AG08396 (cell line): ENCODE measurements at regions not wholly inside any gene's neighbourhood (a gene's known extent, or its start where the extent isn't known, plus 50 kb on each side); places are given as distances from the start of the nearest gene placed in this dataset.
A peak's percentile ranks its signal among the peaks of the same experiment; 100 is the strongest.
"Not testable (repeated sequence)": the region's sequence is repeated elsewhere in the genome, so short reads cannot be mapped to it uniquely, and the experiment has no call there.

Source experiments
- DNase-seq: peaks from one replicate; pipeline ENCODE4 v3.0.0; 2012; ENCODE audit warnings: low spot score, mixed read lengths

GRCh38 chr5:145105384-145105783, 729.8 kb downstream of the PRELID2 start:
- no peak for DNase-seq

- DNase-seq: no peak
These were observed 731.0 kb downstream of the PRELID2 start for GRCh38 chr5:145104106-145104505.

- DNase-seq: no peak
These were observed 733.9 kb downstream of the PRELID2 start for GRCh38 chr5:145101246-145101645.

GRCh38 chr5:145090115-145090514, 745.0 kb downstream of the PRELID2 start:
- DNase-seq: no peak

- DNase-seq: no peak
These were observed 750.3 kb downstream of the PRELID2 start for GRCh38 chr5:145084834-145085233.

GRCh38 chr5:145077028-145077427, 758.1 kb downstream of the PRELID2 start:
- DNase-seq: no peak

GRCh38 chr5:145076040-145076439, 759.1 kb downstream of the PRELID2 start:
- no peak for DNase-seq

- no peak for DNase-seq
These were observed 762.3 kb downstream of the PRELID2 start for GRCh38 chr5:145072889-145073288.

GRCh38 chr5:145068721-145069120, 766.4 kb downstream of the PRELID2 start:
- DNase-seq: no peak

GRCh38 chr5:145062280-145063062, 772.7 kb downstream of the PRELID2 start:
- peak; percentile 3 for DNase-seq

GRCh38 chr5:145056800-145057199, 778.3 kb downstream of the PRELID2 start:
- DNase-seq: peak; percentile 2

GRCh38 chr5:145050181-145050580, 785.0 kb downstream of the PRELID2 start:
- DNase-seq: no peak

- no peak for DNase-seq
These were observed 790.2 kb downstream of the PRELID2 start for GRCh38 chr5:145044970-145045369.

GRCh38 chr5:145028626-145029025, 806.5 kb downstream of the PRELID2 start:
- DNase-seq: no peak

GRCh38 chr5:145027286-145027685, 807.9 kb downstream of the PRELID2 start:
- no peak for DNase-seq

GRCh38 chr5:145025775-145026174, 809.4 kb downstream of the PRELID2 start:
- DNase-seq: no peak

- no peak for DNase-seq
These were observed 820.0 kb downstream of the PRELID2 start for GRCh38 chr5:145015146-145015545.

GRCh38 chr5:145014109-145014508, 821.0 kb downstream of the PRELID2 start:
- DNase-seq: no peak

GRCh38 chr5:145010834-145011233, 824.3 kb downstream of the PRELID2 start:
- no peak for DNase-seq

- no peak for DNase-seq
These were observed 826.1 kb downstream of the PRELID2 start for GRCh38 chr5:145008876-145009530.

GRCh38 chr5:144994356-144994755, 823.7 kb downstream of the KCTD16 start:
- DNase-seq: not testable (repeated sequence)

- DNase-seq: no peak
These were observed 812.4 kb downstream of the KCTD16 start for GRCh38 chr5:144983101-144983500.

GRCh38 chr5:144979516-144980264, 809.0 kb downstream of the KCTD16 start:
- no peak for DNase-seq
